MM.1S (cell line): ENCODE measurements at regions not wholly inside any gene's neighbourhood (a gene's known extent, or its start where the extent isn't known, plus 50 kb on each side); places are given as distances from the start of the nearest gene placed in this dataset.

Experiments
- DNase-seq: peaks from one replicate; pipeline ENCODE4 v3.0.0-alpha.2; 2015
- H2AFZ ChIP-seq: fragments of 300-600 bp; sonication (generic); 2 replicates; pipeline ENCODE4 v1.6.0; 2016; ENCODE audit warnings: antibody characterized with exemption, low read length
- H3F3A ChIP-seq: fragments of 300-600 bp; sonication (generic); 2 replicates; pipeline ENCODE4 v1.6.1; 2016; ENCODE audit warnings: mild to moderate bottlenecking, antibody characterized with exemption, low read length, moderate library complexity, mixed read lengths; ENCODE audit not compliant: insufficient read depth
- H3K27ac ChIP-seq: fragments of 300-600 bp; sonication (generic); 2 replicates; pipeline ENCODE4 v1.5.1; 2016; ENCODE audit warnings: mild to moderate bottlenecking, low read length
- H3K27me3 ChIP-seq: fragments of 300-600 bp; sonication (generic); replicated peaks from 2 replicates; pipeline ENCODE4 v1.6.0; 2016; ENCODE audit warnings: low read length; ENCODE audit not compliant: insufficient read depth
- H3K36me3 ChIP-seq: fragments of 300-600 bp; sonication (generic); replicated peaks from 2 replicates; pipeline ENCODE4 v1.6.1; 2016; ENCODE audit warnings: mild to moderate bottlenecking, low read length, mixed read lengths; ENCODE audit not compliant: insufficient read depth
- H3K4me1 ChIP-seq: fragments of 300-600 bp; sonication (generic); 2 replicates; pipeline ENCODE4 v1.6.1; 2016; ENCODE audit warnings: low read length, mixed read lengths
- H3K4me2 ChIP-seq: fragments of 300-600 bp; sonication (generic); 2 replicates; pipeline ENCODE4 v1.6.0; 2016; ENCODE audit warnings: low read depth, low read length
- H3K4me3 ChIP-seq: fragments of 300-600 bp; sonication (generic); 2 replicates; pipeline ENCODE4 v1.5.1; 2016; ENCODE audit warnings: low read length, mixed read lengths
- H3K79me2 ChIP-seq: fragments of 300-600 bp; sonication (generic); 2 replicates; pipeline ENCODE4 v1.6.1; 2016; ENCODE audit warnings: mixed run types, low read length, mixed read lengths
- H3K9ac ChIP-seq: fragments of 300-600 bp; sonication (generic); 2 replicates; pipeline ENCODE4 v1.6.1; 2016; ENCODE audit warnings: low read length, mixed read lengths
- H3K9me2 ChIP-seq: fragments of 300-600 bp; sonication (generic); replicated peaks from 2 replicates; pipeline ENCODE4 v1.6.1; 2016; ENCODE audit warnings: mild to moderate bottlenecking, low read length, mixed read lengths; ENCODE audit not compliant: insufficient read depth
- H3K9me3 ChIP-seq: fragments of 300-600 bp; sonication (generic); replicated peaks from 2 replicates; pipeline ENCODE4 v1.6.1; 2016; ENCODE audit warnings: mild to moderate bottlenecking, low read length, mixed read lengths; ENCODE audit not compliant: insufficient read depth
- H4K20me1 ChIP-seq: fragments of 300-600 bp; sonication (generic); 2 replicates; pipeline ENCODE4 v1.6.1; 2016; ENCODE audit warnings: mild to moderate bottlenecking, low read length, moderate library complexity, mixed read lengths; ENCODE audit not compliant: insufficient read depth
- EZH2 ChIP-seq: fragments of 300-600 bp; sonication (generic); optimal IDR thresholded peaks from 2 replicates; pipeline ENCODE3; 2017; ENCODE audit warnings: low read depth, mild to moderate bottlenecking, antibody characterized with exemption, low read length, mixed read lengths
- EZH2phosphoT487 ChIP-seq: fragments of 300-600 bp; sonication (generic); IDR thresholded peaks from 2 replicates; pipeline ENCODE4 v1.6.1; 2018; ENCODE audit warnings: antibody characterized with exemption, low read length
- TF ChIP-seq, protein P1 (sequence below): fragments of 300-600 bp; sonication (generic); IDR thresholded peaks from 2 replicates; pipeline ENCODE4 v1.5.1; 2016; ENCODE audit warnings: antibody characterized with exemption, low read length, mixed read lengths

DNA sequence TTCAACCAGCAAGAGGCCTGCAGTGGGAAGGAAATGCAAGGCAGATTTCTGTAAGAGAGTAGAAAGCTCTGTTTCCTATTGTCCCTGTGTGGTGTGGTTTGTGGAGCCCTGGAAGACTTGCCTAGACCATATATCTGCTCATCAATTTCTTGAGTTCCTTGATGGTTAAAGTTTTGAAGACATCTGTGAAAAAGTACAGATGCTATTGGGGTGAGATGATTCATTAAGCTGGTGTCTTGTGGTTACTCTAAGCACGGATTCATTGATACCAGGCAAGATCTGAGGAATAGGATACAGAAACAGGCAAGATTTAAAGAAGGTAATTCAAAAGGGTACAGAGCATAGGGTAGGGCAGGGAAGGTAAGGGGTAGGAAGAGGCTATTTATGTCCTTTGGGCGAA is 275.8 kb upstream of the SESN3 start:
- TF ChIP-seq EZH2 (no peak), EZH2phosphoT487 (no peak)
- TF ChIP-seq, protein P1, sequence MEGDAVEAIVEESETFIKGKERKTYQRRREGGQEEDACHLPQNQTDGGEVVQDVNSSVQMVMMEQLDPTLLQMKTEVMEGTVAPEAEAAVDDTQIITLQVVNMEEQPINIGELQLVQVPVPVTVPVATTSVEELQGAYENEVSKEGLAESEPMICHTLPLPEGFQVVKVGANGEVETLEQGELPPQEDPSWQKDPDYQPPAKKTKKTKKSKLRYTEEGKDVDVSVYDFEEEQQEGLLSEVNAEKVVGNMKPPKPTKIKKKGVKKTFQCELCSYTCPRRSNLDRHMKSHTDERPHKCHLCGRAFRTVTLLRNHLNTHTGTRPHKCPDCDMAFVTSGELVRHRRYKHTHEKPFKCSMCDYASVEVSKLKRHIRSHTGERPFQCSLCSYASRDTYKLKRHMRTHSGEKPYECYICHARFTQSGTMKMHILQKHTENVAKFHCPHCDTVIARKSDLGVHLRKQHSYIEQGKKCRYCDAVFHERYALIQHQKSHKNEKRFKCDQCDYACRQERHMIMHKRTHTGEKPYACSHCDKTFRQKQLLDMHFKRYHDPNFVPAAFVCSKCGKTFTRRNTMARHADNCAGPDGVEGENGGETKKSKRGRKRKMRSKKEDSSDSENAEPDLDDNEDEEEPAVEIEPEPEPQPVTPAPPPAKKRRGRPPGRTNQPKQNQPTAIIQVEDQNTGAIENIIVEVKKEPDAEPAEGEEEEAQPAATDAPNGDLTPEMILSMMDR: no peak
- H3K4me1 ChIP-seq: 0 out of 2 replicates have a peak, but pooled peaks cover 7% of the 10 kb centered on the region
- H2AFZ ChIP-seq: no peak overlapping the region
- H4K20me1 ChIP-seq: no peaks in the 10 kb centered on the region
- no peaks in the 10 kb centered on the region for H3F3A ChIP-seq
- no peak overlapping the region for H3K9ac ChIP-seq
- H3K4me2 ChIP-seq: no peak overlapping the region
- H3K27me3 ChIP-seq: peaks cover 47% of the 10 kb centered on the region
- no peak overlapping the region for H3K27ac ChIP-seq
- no peak for DNase-seq
- H3K4me3 ChIP-seq: no peak overlapping the region
- H3K79me2 ChIP-seq: no peaks in the 10 kb centered on the region
- no peaks in the 10 kb centered on the region for H3K9me2 ChIP-seq
- H3K36me3 ChIP-seq: no peaks in the 10 kb centered on the region
- no peaks in the 10 kb centered on the region for H3K9me3 ChIP-seq

DNA sequence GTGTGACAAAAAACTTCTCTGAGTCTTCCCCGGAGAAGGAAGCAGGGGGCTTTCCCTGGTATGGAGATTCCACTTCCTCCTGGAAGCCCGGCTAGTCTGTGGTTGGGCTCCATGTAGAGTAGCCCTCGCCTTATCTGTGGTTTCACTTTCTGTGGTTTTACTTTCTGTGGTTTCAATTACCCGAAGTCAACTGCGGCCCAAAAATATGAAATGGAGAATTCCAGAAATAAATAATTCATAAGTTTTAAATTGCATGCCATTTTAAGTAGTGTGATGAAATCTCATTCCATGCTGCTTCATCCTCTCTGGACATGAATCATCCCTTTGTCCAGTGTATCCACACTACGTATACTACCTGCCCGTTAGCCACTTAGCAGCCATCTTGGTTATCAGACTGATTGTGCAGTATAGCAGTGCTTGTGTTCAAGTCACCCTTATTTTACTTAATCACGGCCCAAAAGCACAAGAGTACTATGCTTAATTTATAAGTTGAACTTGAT is 275.0 kb upstream of the SESN3 start:
- Histone ChIP-seq H4K20me1 (no peaks in the 10 kb centered on the region), H3K4me2 (peak overlapping the region; percentile 29; the same call in 1 of the 2 replicates), H3K36me3 (no peaks in the 10 kb centered on the region), H3K79me2 (no peaks in the 10 kb centered on the region), H3F3A (no peaks in the 10 kb centered on the region), H3K9me3 (no peaks in the 10 kb centered on the region), H3K9ac (no peak overlapping the region), H3K9me2 (no peaks in the 10 kb centered on the region), H3K27me3 (peaks cover 47% of the 10 kb centered on the region), H3K4me1 (0 out of 2 replicates have a peak, but pooled peaks cover 7% of the 10 kb centered on the region), H3K27ac (no peak overlapping the region), H3K4me3 (no peak overlapping the region), H2AFZ (no peak overlapping the region)
- peak; percentile 52 for DNase-seq
- TF ChIP-seq EZH2phosphoT487 (no peak), EZH2 (no peak)
- TF ChIP-seq, protein P1: no peak

DNA sequence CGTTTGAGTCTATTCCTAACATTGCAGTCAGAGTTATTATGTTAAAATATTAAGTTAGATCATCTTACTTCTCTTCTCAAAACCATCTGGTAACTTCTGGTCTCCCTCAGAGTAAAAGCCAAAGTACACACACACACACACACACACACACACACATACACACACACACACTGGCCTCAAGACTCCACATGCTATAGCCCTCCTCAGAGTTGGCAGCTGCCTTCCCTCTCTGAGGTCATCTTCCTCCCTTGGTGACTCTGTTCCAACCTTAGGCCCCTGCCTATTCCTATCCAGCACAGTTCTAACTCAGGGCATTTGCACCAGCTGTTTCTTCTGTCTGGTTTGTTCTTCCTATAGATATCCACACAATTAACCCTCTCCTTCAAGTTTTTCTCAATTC is 272.0 kb upstream of the SESN3 start:
- no peak overlapping the region for H2AFZ ChIP-seq

More for the DNA sequence above, 272.0 kb upstream of the SESN3 start:
- Histone ChIP-seq H3K27ac (no peak overlapping the region), H3F3A (no peaks in the 10 kb centered on the region), H3K79me2 (no peaks in the 10 kb centered on the region), H4K20me1 (no peaks in the 10 kb centered on the region), H3K4me1 (0 out of 2 replicates have a peak, but pooled peaks cover 7% of the 10 kb centered on the region), H3K9me3 (no peaks in the 10 kb centered on the region), H3K9ac (no peak overlapping the region), H3K9me2 (no peaks in the 10 kb centered on the region), H3K4me2 (no peak overlapping the region), H3K27me3 (peaks cover 41% of the 10 kb centered on the region), H3K36me3 (no peaks in the 10 kb centered on the region), H3K4me3 (no peak overlapping the region)
- DNase-seq: no peak
- TF ChIP-seq EZH2 (no peak), EZH2phosphoT487 (no peak)
- TF ChIP-seq, protein P1: no peak
